Loucy (cell line): ENCODE measurements at regions not wholly inside any gene's neighbourhood (a gene's known extent, or its start where the extent isn't known, plus 50 kb on each side); places are given as distances from the start of the nearest gene placed in this dataset.

Source experiments
- H2AFZ ChIP-seq: fragments of 200-600 bp; sonication (generic); 2 replicates; pipeline ENCODE4 v1.6.0; 2016; ENCODE audit warnings: antibody characterized with exemption, mild to moderate bottlenecking, low read length, moderate library complexity
- H3F3A ChIP-seq: fragments of 200-600 bp; 2 replicates; pipeline ENCODE4 v1.6.0; 2016; ENCODE audit warnings: antibody characterized with exemption, low read depth, mild to moderate bottlenecking
- H3K27me3 ChIP-seq: fragments of 200-600 bp; sonication (generic); 2 replicates; pipeline ENCODE4 v1.6.1; 2014; ENCODE audit warnings: low read length, mild to moderate bottlenecking; ENCODE audit not compliant: insufficient read depth, poor library complexity, severe bottlenecking
- H3K36me3 ChIP-seq: fragments of 200-600 bp; sonication (generic); 2 replicates; pipeline ENCODE4 v1.6.1; 2016; ENCODE audit warnings: low read length; ENCODE audit not compliant: insufficient read depth
- H3K4me1 ChIP-seq: fragments of 200-600 bp; sonication (generic); 2 replicates; pipeline ENCODE4 v1.5.1; 2014; ENCODE audit warnings: low read length, mild to moderate bottlenecking; ENCODE audit not compliant: insufficient read depth, poor library complexity, severe bottlenecking
- H3K4me2 ChIP-seq: fragments of 200-600 bp; sonication (generic); 2 replicates; pipeline ENCODE4 v1.6.0; 2014; ENCODE audit warnings: antibody characterized with exemption, low read length, low read depth, mild to moderate bottlenecking; ENCODE audit not compliant: poor library complexity, severe bottlenecking
- H3K4me3 ChIP-seq: fragments of 200-600 bp; sonication (generic); 2 replicates; pipeline ENCODE4 v1.5.1; 2014; ENCODE audit warnings: low read length, mild to moderate bottlenecking, mixed read lengths; ENCODE audit not compliant: poor library complexity, severe bottlenecking
- H3K79me2 ChIP-seq: fragments of 200-600 bp; sonication (generic); 2 replicates; pipeline ENCODE4 v1.6.1; 2014; ENCODE audit warnings: low read length; ENCODE audit not compliant: insufficient read depth
- H3K9ac ChIP-seq: fragments of 200-600 bp; sonication (generic); 2 replicates; pipeline ENCODE4 v1.6.0; 2014; ENCODE audit warnings: mild to moderate bottlenecking, low read depth, low read length, moderate library complexity; ENCODE audit not compliant: poor library complexity, severe bottlenecking
- H3K9me2 ChIP-seq: fragments of 200-600 bp; sonication (generic); replicated peaks from 2 replicates; pipeline ENCODE4 v1.6.1; 2016; ENCODE audit warnings: low read depth, low read length, mixed read lengths
- H3K9me3 ChIP-seq: fragments of 200-600 bp; sonication (generic); 2 replicates; pipeline ENCODE4 v1.6.1; 2014; ENCODE audit warnings: mild to moderate bottlenecking, antibody characterized with exemption, low read length, low read depth; ENCODE audit not compliant: insufficient read depth
- H4K20me1 ChIP-seq: fragments of 200-600 bp; sonication (generic); 2 replicates; pipeline ENCODE4 v1.6.0; 2014; ENCODE audit warnings: antibody characterized with exemption, low read length, mild to moderate bottlenecking; ENCODE audit not compliant: insufficient read depth, poor library complexity, severe bottlenecking
- EZH2phosphoT487 ChIP-seq: fragments of 200-600 bp; IDR thresholded peaks from 2 replicates; pipeline ENCODE4 v1.6.1; 2018; ENCODE audit warnings: antibody characterized with exemption, mild to moderate bottlenecking, moderate library complexity, borderline replicate concordance
- TF ChIP-seq, protein P1 (sequence below): fragments of 200-600 bp; sonication (generic); conservative IDR thresholded peaks from 2 replicates; pipeline ENCODE4 v1.5.1; 2014; ENCODE audit warnings: mild to moderate bottlenecking, antibody characterized with exemption, low read length

DNA sequence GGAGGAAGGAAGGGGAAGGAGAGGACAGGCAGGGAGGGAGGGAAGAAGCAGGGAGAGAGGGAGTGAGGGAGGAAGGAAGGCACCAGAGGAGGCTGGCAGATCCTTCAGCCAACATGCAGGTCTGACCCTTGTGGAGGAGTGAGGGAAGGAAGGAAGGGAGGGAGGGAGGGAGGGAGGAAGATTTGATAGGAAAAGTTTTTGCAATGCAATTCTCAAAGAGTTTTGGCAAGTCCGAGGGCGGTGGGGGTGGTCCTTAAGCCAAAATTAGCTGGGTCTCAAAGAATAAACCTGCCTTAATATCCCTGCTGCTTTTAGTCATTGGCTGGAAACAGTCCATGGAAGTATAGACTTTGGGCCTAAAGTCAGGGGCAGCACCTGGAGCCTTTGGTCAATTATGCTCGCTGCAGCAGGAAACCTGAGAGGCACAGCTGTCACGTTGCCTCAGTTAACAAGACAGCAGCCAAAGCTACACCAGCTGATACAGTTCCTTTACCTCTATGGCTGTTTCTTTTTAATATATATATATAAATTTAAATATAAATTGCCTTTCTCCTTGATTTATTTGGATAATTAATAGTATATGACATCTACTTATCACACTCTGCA is 115.7 kb upstream of the RALGAPA2 start:
- Histone ChIP-seq H3K9me3 (no peaks in the 10 kb centered on the region; the same call in 1 of the 2 replicates), H3K9me2 (no peaks in the 10 kb centered on the region), H4K20me1 (no peaks in the 10 kb centered on the region), H3K36me3 (no peaks in the 10 kb centered on the region), H3K4me2 (no peak overlapping the region), H3K27me3 (no peaks in the 10 kb centered on the region), H3F3A (no peaks in the 10 kb centered on the region), H3K79me2 (no peaks in the 10 kb centered on the region), H3K4me3 (no peak overlapping the region), H2AFZ (no peak overlapping the region), H3K9ac (no peak overlapping the region), H3K4me1 (no peaks in the 10 kb centered on the region)
- TF ChIP-seq, protein P1, sequence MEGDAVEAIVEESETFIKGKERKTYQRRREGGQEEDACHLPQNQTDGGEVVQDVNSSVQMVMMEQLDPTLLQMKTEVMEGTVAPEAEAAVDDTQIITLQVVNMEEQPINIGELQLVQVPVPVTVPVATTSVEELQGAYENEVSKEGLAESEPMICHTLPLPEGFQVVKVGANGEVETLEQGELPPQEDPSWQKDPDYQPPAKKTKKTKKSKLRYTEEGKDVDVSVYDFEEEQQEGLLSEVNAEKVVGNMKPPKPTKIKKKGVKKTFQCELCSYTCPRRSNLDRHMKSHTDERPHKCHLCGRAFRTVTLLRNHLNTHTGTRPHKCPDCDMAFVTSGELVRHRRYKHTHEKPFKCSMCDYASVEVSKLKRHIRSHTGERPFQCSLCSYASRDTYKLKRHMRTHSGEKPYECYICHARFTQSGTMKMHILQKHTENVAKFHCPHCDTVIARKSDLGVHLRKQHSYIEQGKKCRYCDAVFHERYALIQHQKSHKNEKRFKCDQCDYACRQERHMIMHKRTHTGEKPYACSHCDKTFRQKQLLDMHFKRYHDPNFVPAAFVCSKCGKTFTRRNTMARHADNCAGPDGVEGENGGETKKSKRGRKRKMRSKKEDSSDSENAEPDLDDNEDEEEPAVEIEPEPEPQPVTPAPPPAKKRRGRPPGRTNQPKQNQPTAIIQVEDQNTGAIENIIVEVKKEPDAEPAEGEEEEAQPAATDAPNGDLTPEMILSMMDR: no peak
- TF ChIP-seq EZH2phosphoT487: no peak

DNA sequence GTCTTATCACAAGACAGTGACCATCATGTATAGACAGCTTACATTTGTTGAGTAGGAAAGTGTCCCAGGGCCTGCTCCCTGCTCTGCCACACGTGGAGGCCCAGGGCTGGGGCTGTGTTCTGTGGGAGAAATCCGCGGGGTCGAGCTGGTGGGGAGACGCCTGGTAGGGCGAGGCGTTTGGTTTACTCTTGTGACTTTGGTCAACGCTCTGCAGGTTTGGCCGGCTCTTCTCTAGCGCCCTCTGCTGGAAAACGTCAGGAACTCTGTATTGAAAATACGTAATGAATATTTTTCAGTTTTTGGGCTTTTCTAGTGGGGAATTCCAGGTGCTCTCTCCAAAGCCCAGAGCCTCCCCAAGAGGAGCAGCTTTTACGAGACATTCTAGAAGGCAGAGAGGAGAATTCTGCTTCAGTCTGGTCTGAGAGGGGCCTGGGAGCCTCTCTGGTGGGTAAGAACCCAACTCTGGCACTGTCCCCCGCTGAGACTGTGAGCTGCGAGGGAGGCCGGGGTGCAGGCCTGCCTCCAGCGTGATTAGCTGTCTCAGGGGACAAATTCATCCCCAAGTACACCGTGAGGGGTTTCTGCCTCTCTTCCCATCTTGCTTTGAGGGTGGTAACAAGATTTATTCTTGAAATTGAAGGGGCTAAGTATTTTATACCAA is 112.6 kb upstream of the RALGAPA2 start:
- no peak overlapping the region for H3K4me3 ChIP-seq
- no peaks in the 10 kb centered on the region; the same call in 1 of the 2 replicates for H3K9me3 ChIP-seq
- H3K4me2 ChIP-seq: no peak overlapping the region
- no peaks in the 10 kb centered on the region for H3K79me2 ChIP-seq
- H3K4me1 ChIP-seq: peaks cover 10% of the 10 kb centered on the region
- no peaks in the 10 kb centered on the region for H3F3A ChIP-seq
- no peaks in the 10 kb centered on the region for H3K27me3 ChIP-seq
- H3K9ac ChIP-seq: no peak overlapping the region
- 0 out of 2 replicates have a peak overlapping the region, but pooled peaks have one; percentile 27 for H2AFZ ChIP-seq
- H3K36me3 ChIP-seq: no peaks in the 10 kb centered on the region
- TF ChIP-seq, protein P1: peak; percentile 84
- no peak for TF ChIP-seq EZH2phosphoT487
- H4K20me1 ChIP-seq: no peaks in the 10 kb centered on the region
- no peaks in the 10 kb centered on the region for H3K9me2 ChIP-seq

DNA sequence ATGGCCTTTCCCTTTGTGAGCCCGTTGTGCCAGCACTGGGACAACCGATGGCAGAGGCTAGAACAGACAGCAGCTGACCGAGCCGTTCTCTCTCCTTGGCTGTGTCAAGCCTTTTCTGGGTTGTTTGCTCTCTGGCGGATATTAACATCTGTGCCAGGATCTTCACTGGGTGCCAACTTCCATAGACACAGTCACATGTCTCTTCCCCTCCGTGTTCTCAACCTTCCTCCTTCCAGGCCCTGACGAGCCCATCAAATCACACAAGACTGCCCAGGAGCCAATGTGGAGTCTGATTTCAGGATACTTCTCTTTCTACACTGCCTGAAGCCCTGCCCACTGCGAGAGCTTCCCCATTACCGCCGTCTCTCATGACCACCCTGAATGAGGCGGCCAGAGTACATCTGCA is 111.0 kb upstream of the RALGAPA2 start:
- H3K36me3 ChIP-seq: no peaks in the 10 kb centered on the region
- no peaks in the 10 kb centered on the region for H3K79me2 ChIP-seq
- H3F3A ChIP-seq: no peaks in the 10 kb centered on the region

More for the DNA sequence above, 111.0 kb upstream of the RALGAPA2 start:
- Histone ChIP-seq H3K9me3 (no peaks in the 10 kb centered on the region), H3K27me3 (no peaks in the 10 kb centered on the region), H3K4me2 (no peak overlapping the region), H3K9ac (no peak overlapping the region), H3K4me1 (peaks cover 10% of the 10 kb centered on the region), H2AFZ (no peak overlapping the region), H4K20me1 (no peaks in the 10 kb centered on the region), H3K4me3 (no peak overlapping the region), H3K9me2 (no peaks in the 10 kb centered on the region)
- TF ChIP-seq, protein P1: no peak
- no peak for TF ChIP-seq EZH2phosphoT487
